ENCODE measurements at regions not wholly inside any gene's neighbourhood (a gene's known extent, or its start where the extent isn't known, plus 50 kb on each side); places are given as distances from the start of the nearest gene placed in this dataset.

- Mint-ChIP-seq H3K27ac (no peak overlapping the region), H3K36me3 (no peaks in the 10 kb centered on the region), H3K4me3 (no peak overlapping the region), H3K4me1 (no peaks in the 10 kb centered on the region), H3K9me3 (no peaks in the 10 kb centered on the region), H3K27me3 (no peaks in the 10 kb centered on the region)
- CTCF ChIA-PET, result no interaction called here
- DNase-seq, result no peak
Observed at GRCh38 chr2:150595803-150596470, 108.5 kb upstream of the RND3 start.

- Mint-ChIP-seq H3K9me3 (no peaks in the 10 kb centered on the region), H3K27me3 (no peaks in the 10 kb centered on the region)
- CTCF ChIA-PET, result no interaction called here
Observed at GRCh38 chr2:150594299-150594698, 106.8 kb upstream of the RND3 start.

DNA sequence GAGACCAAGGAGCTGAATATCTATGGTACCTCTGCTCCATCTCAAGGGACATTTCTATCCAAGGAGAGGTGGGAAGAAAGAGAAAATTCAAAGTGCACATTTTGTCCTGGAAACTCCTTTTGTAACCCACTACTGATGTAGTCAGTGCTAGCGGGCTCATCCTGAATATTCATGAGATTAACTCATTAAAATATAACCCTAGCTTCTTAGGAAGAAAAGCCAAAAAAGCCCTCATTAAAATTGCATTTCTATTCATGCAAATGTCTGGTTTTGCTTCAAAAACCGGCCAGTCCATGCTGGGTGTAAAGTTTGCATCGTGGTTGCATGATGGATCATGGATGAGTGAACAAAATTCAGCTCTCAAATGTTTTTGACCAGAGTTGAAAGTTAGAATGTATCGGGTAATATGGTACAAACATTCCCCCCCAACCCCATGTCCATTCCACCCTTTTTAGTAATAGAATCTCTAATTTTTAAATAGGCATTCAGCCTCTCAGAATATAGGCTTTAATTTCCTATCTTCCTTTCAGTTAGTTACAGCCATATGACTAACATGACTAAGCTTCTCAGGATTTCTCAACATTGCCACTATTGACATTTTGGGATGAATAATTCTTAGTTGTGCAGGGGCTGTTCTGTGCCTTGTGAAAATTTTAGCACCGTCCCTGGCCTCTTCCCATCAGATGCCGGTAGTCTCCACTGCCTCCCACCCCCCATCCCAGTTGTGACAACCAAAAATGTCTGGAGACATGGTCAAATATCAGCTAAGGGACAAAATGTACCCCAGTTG, 104.2 kb upstream of the RND3 start:
- CTCF ChIA-PET, result no interaction called here
- DNase-seq, result no peak
- Mint-ChIP-seq H3K9me3 (no peaks in the 10 kb centered on the region), H3K4me1 (no peaks in the 10 kb centered on the region), H3K27ac (no peak overlapping the region), H3K27me3 (no peaks in the 10 kb centered on the region), H3K4me3 (no peak overlapping the region), H3K36me3 (no peaks in the 10 kb centered on the region)

More at GRCh38 chr2:150594299-150594698, 106.8 kb upstream of the RND3 start:
- DNase-seq, result no peak
- Mint-ChIP-seq H3K4me3 (no peak overlapping the region), H3K36me3 (no peaks in the 10 kb centered on the region), H3K27ac (no peak overlapping the region), H3K4me1 (no peaks in the 10 kb centered on the region)

DNA sequence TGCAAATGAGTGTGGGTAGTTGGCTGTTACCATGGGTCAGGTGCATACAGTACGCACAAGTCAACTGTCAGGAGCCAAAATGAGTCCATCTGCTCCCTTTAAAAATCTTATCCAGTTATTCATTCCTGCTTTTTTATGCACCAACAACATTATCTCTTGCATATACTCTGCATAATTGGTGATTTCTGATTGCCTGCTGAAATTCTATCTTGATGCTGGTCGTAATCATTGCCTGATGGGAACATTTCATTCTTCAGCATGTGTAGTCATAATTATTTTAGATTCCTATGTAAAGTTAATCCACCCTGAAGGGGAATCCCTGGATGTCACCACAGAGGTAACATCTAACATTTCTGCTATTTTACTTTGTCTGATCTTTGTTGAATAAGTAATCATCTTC, 102.2 kb upstream of the RND3 start:
- Mint-ChIP-seq H3K4me1 (no peaks in the 10 kb centered on the region), H3K36me3 (no peaks in the 10 kb centered on the region), H3K27me3 (no peaks in the 10 kb centered on the region), H3K9me3 (no peaks in the 10 kb centered on the region), H3K27ac (no peak overlapping the region), H3K4me3 (no peak overlapping the region)
- no peak for DNase-seq
- CTCF ChIA-PET, result no interaction called here

- no peaks in the 10 kb centered on the region for H3K4me1 Mint-ChIP-seq
- CTCF ChIA-PET, result no interaction called here
- H3K4me3 Mint-ChIP-seq, result no peak overlapping the region
- no peak for DNase-seq
- H3K27me3 Mint-ChIP-seq, result no peaks in the 10 kb centered on the region
- no peaks in the 10 kb centered on the region for H3K9me3 Mint-ChIP-seq
- H3K36me3 Mint-ChIP-seq, result no peaks in the 10 kb centered on the region
- H3K27ac Mint-ChIP-seq, result no peak overlapping the region
Observed at GRCh38 chr2:150588506-150588870, 101.0 kb upstream of the RND3 start.

DNA sequence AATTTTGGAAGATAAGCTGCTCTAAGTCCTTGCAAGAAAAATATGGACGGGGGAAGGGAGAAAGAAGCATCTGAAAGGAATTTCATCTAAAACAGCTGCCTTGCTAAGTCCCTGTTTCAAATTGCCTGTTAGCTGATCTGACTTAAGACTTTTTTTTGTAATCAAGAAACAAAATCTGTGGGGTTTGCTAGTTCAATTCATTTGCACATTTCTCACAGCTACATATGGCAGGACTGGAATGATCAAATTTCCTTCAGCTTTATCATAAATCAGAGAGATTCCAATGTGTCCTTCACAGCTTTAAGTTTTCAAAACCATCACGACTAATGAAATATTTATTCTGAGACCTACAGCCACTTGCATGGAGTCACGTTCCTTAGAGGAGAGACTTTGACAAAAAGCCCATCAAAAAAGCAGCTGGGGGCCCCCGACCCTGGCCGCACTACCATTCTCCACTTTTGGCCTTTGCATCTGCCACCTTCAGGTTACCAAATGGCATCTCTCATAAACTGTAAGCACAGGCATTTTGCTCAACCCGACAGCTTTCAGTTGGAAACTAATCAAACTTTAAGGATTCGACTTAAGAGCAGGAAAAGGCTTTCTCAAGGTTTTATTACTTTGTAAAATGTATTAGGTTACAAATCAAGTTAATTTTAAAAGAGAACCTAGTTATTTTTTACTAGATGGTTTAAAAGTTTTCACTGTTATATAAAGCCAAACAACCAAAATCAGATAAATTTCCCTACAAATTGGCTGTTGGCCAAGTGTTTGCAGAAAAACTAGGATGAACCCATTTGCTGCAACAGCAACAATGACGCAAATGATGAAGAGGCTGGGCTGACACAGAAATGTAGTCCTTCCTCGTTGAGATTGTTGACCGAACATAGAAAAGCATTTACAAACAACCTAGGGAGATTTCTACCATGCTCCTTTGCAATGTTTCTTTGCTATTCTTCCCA, 100.4 kb upstream of the RND3 start:
- no peak for DNase-seq
- H3K4me3 Mint-ChIP-seq, result no peak overlapping the region
- H3K36me3 Mint-ChIP-seq, result no peaks in the 10 kb centered on the region
- H3K27ac Mint-ChIP-seq, result no peak overlapping the region
- CTCF ChIA-PET, result no interaction called here
- no peaks in the 10 kb centered on the region for H3K9me3 Mint-ChIP-seq
- no peaks in the 10 kb centered on the region for H3K4me1 Mint-ChIP-seq
- no peaks in the 10 kb centered on the region for H3K27me3 Mint-ChIP-seq

GRCh38 chr2:150586858-150587257, 99.4 kb upstream of the RND3 start:
- H3K4me1 Mint-ChIP-seq, result no peaks in the 10 kb centered on the region
- no peak overlapping the region for H3K4me3 Mint-ChIP-seq
- CTCF ChIA-PET, result no interaction called here
- DNase-seq, result no peak
- H3K36me3 Mint-ChIP-seq, result no peaks in the 10 kb centered on the region
- no peaks in the 10 kb centered on the region for H3K27me3 Mint-ChIP-seq
- H3K9me3 Mint-ChIP-seq, result no peaks in the 10 kb centered on the region
- H3K27ac Mint-ChIP-seq, result no peak overlapping the region

GRCh38 chr2:150585221-150585971, 97.9 kb upstream of the RND3 start:
- CTCF ChIA-PET, result no interaction called here
- H3K27me3 Mint-ChIP-seq, result no peaks in the 10 kb centered on the region
- DNase-seq, result no peak
- H3K4me1 Mint-ChIP-seq, result no peaks in the 10 kb centered on the region
- H3K36me3 Mint-ChIP-seq, result no peaks in the 10 kb centered on the region
- H3K9me3 Mint-ChIP-seq, result no peaks in the 10 kb centered on the region
- no peak overlapping the region for H3K27ac Mint-ChIP-seq
- no peak overlapping the region for H3K4me3 Mint-ChIP-seq

DNA sequence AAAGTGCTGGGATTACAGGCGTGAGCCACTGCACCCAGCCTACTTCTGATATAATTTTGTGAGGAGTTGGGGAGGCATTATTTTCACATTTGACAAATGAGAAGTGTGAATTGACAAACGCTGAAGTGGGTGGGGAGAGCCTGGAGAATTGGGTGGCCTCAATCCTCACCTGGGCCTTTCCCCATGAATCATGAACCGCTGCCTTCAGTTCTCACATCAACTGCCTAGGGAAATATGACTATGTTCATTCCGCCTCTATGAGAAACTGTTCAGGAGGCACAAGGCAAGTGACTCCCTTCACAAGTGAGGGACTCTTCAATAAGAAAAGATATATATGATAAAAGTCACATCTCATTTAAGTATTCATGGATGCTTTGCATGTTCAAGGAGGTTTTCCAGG, 96.6 kb upstream of the RND3 start:
- DNase-seq, result no peak
- Mint-ChIP-seq H3K27ac (no peak overlapping the region), H3K9me3 (peaks cover 7% of the 10 kb centered on the region), H3K4me3 (no peak overlapping the region), H3K36me3 (no peaks in the 10 kb centered on the region), H3K4me1 (no peaks in the 10 kb centered on the region), H3K27me3 (no peaks in the 10 kb centered on the region)
- CTCF ChIA-PET, result no interaction called here

DNA sequence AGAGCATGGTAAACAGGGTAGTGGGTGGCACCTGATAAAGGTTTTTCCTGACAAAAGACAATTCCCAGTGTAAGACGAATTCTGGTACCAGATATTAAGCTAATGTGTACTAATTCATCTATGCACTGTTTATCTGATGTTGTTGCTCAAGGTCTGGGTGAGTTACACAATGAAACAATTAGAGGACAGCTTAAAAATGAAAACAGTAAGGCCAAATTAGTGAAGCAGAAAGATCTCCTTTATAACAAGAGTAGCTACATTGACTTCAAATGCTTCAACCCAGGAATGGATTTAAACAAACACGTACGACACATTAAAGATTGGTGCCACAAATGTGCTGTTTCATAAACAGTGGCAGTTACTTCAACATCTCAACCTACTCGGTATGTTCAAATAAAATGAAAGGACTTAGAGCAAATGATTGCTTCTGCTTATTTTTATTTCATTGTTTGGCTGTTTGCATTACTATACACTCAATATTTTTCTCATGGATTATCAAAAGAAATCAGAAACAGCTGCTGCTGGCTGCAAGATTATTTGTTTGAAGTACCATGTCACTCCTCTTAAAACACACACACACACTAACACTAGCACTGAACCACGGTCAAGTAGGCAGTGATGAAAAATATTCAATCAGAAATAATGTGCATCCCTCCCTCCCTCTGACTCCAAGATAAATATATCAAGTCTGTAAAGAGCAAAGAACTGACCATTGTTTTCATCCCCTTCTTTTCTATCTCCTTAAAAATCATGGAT, 94.4 kb upstream of the RND3 start:
- Mint-ChIP-seq H3K9me3 (peaks cover 21% of the 10 kb centered on the region), H3K27me3 (no peaks in the 10 kb centered on the region), H3K4me1 (no peaks in the 10 kb centered on the region), H3K36me3 (no peaks in the 10 kb centered on the region), H3K27ac (no peak overlapping the region), H3K4me3 (no peak overlapping the region)
- DNase-seq, result no peak
- CTCF ChIA-PET, result no interaction called here

- H3K9me3 Mint-ChIP-seq, result peaks cover 21% of the 10 kb centered on the region
- no peak for DNase-seq
- CTCF ChIA-PET, result no interaction called here
- no peaks in the 10 kb centered on the region for H3K27me3 Mint-ChIP-seq
- H3K4me1 Mint-ChIP-seq, result no peaks in the 10 kb centered on the region
- H3K36me3 Mint-ChIP-seq, result no peaks in the 10 kb centered on the region
- H3K4me3 Mint-ChIP-seq, result no peak overlapping the region
- H3K27ac Mint-ChIP-seq, result no peak overlapping the region
Observed at GRCh38 chr2:150578481-150578880, 91.0 kb upstream of the RND3 start.

GRCh38 chr2:150575861-150576260, 88.4 kb upstream of the RND3 start:
- CTCF ChIA-PET, result no interaction called here
- H3K27ac Mint-ChIP-seq, result no peak overlapping the region
- H3K36me3 Mint-ChIP-seq, result no peaks in the 10 kb centered on the region
- H3K4me1 Mint-ChIP-seq, result no peaks in the 10 kb centered on the region
- DNase-seq, result no peak
- no peaks in the 10 kb centered on the region for H3K27me3 Mint-ChIP-seq
- no peak overlapping the region for H3K4me3 Mint-ChIP-seq
- peaks cover 21% of the 10 kb centered on the region for H3K9me3 Mint-ChIP-seq

GRCh38 chr2:150572961-150573395, 85.5 kb upstream of the RND3 start:
- Mint-ChIP-seq H3K27me3 (no peaks in the 10 kb centered on the region), H3K36me3 (no peaks in the 10 kb centered on the region), H3K4me3 (no peak overlapping the region), H3K27ac (no peak overlapping the region), H3K4me1 (no peaks in the 10 kb centered on the region), H3K9me3 (peaks cover 7% of the 10 kb centered on the region)
- CTCF ChIA-PET, result no interaction called here
- DNase-seq, result no peak
